ENCODE measurements at regions not wholly inside any gene's neighbourhood (a gene's known extent, or its start where the extent isn't known, plus 50 kb on each side); places are given as distances from the start of the nearest gene placed in this dataset.
A peak's percentile ranks its signal among the peaks of the same experiment; 100 is the strongest.

GRCh38 chr1:228900886-228901392 lies 165.7 kb downstream of the RHOU start:
- no peak for DNase-seq
- H3K4me3 ChIP-seq, result no peak overlapping the region
- no peak for TF ChIP-seq CTCF (IDR thresholded peaks at IDR 0.05)
- no peak overlapping the region for H3K27ac ChIP-seq
- intact Hi-C loops (cut with DNase I), result no loop called here
- no peaks in the 10 kb centered on the region for H3K27me3 ChIP-seq
- no peaks in the 10 kb centered on the region for H3K9me3 ChIP-seq
- ATAC-seq, result no peak
- no peaks in the 10 kb centered on the region for H3K36me3 ChIP-seq
- H3K4me1 ChIP-seq, result peaks cover 18% of the 10 kb centered on the region

GRCh38 chr1:228901936-228902681 lies 166.8 kb downstream of the RHOU start:
- intact Hi-C loops (cut with DNase I), result no loop called here
- no peak for DNase-seq
- Histone ChIP-seq H3K4me1 (peaks cover 18% of the 10 kb centered on the region), H3K4me3 (no peak overlapping the region), H3K27me3 (no peaks in the 10 kb centered on the region), H3K36me3 (no peaks in the 10 kb centered on the region), H3K27ac (no peak overlapping the region), H3K9me3 (no peaks in the 10 kb centered on the region)
- no peak for TF ChIP-seq CTCF (IDR thresholded peaks at IDR 0.05)
- ATAC-seq, result no peak

- TF ChIP-seq CTCF (IDR thresholded peaks at IDR 0.05), result no peak
- H3K27ac ChIP-seq, result peak overlapping the region; percentile 58
These were observed 167.6 kb downstream of the RHOU start for GRCh38 chr1:228902781-228903433.

GRCh38 chr1:228903434-228904071 lies 168.3 kb downstream of the RHOU start:
- Histone ChIP-seq H3K27me3 (no peaks in the 10 kb centered on the region), H3K9me3 (no peaks in the 10 kb centered on the region), H3K36me3 (no peaks in the 10 kb centered on the region), H3K4me1 (peaks cover 18% of the 10 kb centered on the region), H3K4me3 (no peak overlapping the region), H3K27ac (peak overlapping the region; percentile 58)
- ATAC-seq, result no peak
- no peak for TF ChIP-seq CTCF (IDR thresholded peaks at IDR 0.05)
- intact Hi-C loops (cut with DNase I), result no loop called here
- no peak for DNase-seq

More at GRCh38 chr1:228902781-228903433, 167.6 kb downstream of the RHOU start:
- ATAC-seq (peak; percentile 65), DNase-seq (no peak)
- Histone ChIP-seq H3K4me1 (peaks cover 18% of the 10 kb centered on the region), H3K9me3 (no peaks in the 10 kb centered on the region), H3K4me3 (no peak overlapping the region), H3K36me3 (no peaks in the 10 kb centered on the region), H3K27me3 (no peaks in the 10 kb centered on the region)
- intact Hi-C loops (cut with DNase I), result no loop called here

GRCh38 chr1:228904222-228904621 lies 168.9 kb downstream of the RHOU start:
- no peaks in the 10 kb centered on the region for H3K9me3 ChIP-seq
- intact Hi-C loops (cut with DNase I), result no loop called here
- ATAC-seq (no peak), DNase-seq (no peak)
- no peak overlapping the region for H3K27ac ChIP-seq
- H3K4me1 ChIP-seq, result peaks cover 18% of the 10 kb centered on the region
- no peaks in the 10 kb centered on the region for H3K27me3 ChIP-seq
- TF ChIP-seq CTCF (IDR thresholded peaks at IDR 0.05), result no peak
- H3K36me3 ChIP-seq, result no peaks in the 10 kb centered on the region
- no peak overlapping the region for H3K4me3 ChIP-seq

All from upper lobe of right lung (tissue), 1 donor.